ENCODE measurements at regions not wholly inside any gene's neighbourhood (a gene's known extent, or its start where the extent isn't known, plus 50 kb on each side); places are given as distances from the start of the nearest gene placed in this dataset.
A peak's percentile ranks its signal among the peaks of the same experiment; 100 is the strongest.

DNA sequence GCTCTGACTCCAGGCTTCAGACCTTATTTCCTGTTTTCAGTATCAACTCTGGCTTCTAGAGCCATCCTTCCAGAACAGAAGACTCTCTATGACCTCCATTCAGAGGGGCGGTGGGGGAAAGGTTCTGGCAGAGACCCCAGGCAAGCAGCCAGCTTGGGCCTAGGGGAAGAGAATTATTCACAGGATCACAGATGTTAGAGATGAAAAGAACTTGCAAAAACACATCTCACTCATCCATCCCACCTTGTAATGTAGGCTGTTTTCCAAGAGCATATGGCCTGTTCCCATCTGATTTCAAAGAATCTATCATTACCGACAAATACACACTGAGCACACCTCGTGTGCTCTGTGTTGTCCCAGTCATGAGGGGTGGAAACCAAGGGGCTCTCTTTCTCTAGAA lies 131.9 kb downstream of the GRIN2B start:
- DNase-seq (ENCODE audit: low read depth, low spot score), result no peak
- no peak overlapping the region for H3K27ac ChIP-seq

DNA sequence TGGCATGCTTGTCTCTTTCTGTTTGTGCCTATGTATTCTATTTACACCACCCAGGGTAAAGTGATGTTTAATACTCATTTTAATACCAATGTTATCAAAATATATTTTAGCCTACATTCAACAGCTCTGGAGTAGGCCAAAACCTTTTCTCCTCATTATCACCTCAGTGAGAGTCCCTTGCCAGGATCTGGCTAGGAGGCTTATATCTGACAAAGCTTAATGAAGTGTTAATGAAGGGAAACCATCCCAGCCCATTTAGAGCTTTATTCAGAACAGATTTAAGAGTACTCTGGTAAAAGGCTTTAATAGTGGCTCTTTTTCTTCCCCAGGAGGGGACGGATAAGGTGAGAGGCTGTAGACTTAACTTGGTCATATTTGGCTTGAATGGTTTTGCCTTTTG lies 137.6 kb downstream of the GRIN2B start:
- no peak for DNase-seq (ENCODE audit: low read depth, low spot score)
- H3K27ac ChIP-seq, result no peak overlapping the region

DNA sequence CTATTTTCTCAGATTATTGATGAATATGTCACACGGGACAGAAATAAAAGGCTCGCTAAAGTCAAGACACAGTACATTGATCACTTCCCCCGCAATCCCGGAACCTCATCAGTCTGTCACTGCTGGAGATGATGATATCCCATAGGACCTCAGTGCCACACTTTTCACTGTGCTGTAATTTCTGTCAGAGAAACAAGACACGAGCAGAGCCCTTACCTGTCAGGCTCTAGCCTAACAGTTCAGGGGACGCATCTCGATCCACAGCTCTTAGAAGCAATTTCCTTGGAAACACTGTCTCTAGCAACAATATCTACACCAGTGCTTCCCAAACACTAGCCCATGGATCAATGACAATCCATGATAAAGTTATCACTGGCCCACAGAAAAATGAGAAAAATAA lies 140.0 kb downstream of the GRIN2B start:
- no peak overlapping the region for H3K27ac ChIP-seq
- DNase-seq (ENCODE audit: low read depth, low spot score), result no peak

DNA sequence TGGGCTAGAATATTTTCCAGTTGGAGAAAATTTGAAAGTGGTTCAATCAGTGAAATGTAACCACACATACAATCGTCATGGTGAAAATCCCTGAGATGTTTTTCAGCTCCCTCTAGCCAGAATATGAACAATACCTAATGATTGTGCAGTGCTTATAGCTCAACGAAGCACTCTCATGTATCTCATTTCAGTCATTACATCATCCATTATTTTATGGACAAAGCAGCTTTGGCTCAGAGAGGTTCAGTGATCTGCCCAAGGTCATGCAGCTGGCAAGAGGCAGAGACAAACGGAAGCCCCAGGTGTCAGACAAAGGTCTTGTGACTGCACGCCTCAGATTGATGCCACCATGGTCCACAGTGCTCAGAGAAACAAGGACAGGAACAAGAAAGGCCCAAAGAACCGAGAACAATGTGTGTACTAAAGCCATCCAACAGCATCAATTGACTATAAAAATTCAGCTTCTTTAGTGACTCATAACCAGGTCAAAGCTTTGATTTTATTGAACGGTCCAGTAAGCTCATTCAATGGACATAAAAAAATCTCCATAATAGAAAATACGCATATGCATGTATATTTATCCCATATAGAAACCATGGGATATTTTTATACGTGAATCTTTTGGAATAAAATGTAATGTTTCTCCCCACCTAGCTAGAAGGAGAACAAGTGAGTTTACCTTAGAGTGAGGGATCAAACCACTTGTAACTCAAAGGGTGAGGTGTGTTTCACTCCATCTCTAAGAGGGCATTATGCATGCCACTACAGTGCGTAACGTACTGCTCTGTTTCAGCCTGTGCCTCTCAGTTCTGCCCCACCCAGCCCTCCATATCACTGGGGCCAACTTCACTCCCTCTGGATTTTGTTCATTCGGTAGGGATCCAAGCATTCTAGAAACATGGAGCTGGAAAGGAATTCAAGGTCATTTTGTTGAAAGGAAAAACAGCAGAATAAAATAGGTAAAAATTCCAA lies 141.8 kb downstream of the GRIN2B start:
- H3K27ac ChIP-seq, result no peak overlapping the region
- no peak for DNase-seq (ENCODE audit: low read depth, low spot score)

DNA sequence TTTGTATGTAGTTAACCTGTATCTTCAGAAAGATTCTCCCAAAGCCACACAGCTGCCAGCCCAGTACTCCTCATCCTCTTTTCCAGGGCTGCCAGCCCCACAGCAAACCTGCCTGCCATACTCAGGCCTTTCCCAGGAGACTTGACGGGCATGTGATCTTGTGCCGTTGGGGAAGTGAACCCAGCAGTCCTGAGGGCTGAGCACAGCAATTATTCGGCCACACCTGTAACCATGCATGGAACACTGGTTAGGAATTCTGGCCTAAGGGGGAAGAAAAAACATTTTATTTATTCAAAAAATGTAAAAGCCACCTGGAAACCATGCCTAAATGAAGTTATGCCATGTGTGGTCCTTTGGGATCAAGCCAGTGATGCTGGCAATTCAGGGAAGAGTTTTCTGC lies 145.3 kb downstream of the GRIN2B start:
- no peak for DNase-seq (ENCODE audit: low read depth, low spot score)
- no peak overlapping the region for H3K27ac ChIP-seq

DNA sequence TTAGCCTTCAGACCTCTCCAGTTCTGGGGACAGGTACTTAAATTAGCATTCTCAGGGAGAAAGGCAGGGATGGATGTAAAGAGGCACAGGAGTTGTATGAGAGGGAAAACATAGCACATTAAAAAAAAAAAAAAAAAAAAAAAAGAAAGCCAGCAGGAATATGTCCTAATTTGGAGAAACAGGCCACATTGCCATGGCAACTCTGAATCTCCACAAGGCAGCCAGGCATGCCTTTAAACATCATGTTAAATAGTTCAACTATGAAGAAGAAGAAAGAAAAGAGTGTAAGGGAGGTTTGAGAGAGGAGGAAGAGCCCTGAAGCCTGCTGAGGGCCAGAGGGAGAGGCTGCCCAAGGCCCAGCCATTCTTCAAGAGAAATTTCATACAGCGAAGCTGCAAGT lies 145.8 kb downstream of the GRIN2B start:
- no peak for DNase-seq (ENCODE audit: low read depth, low spot score)
- H3K27ac ChIP-seq, result no peak overlapping the region

DNA sequence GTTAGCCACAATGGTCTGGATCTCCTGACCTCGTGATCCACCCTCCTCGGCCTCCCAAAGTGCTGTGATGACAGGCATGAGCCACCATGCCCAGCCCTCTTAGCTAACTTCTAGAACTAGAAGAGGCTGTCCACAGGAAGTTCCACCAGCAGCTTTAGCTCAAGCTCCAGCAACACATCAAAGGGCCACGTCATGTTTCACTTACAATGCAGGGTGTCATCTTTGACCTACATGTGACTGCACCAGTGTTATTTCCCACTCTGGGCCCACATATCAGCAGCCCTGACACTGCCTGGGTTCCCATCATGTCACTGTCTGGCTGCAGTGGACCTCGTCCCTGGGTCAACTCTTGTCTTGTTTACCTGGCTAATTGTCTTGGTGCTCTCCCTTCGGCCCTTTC lies 147.2 kb downstream of the GRIN2B start:
- H3K27ac ChIP-seq, result no peak overlapping the region
- no peak for DNase-seq (ENCODE audit: low read depth, low spot score)

DNA sequence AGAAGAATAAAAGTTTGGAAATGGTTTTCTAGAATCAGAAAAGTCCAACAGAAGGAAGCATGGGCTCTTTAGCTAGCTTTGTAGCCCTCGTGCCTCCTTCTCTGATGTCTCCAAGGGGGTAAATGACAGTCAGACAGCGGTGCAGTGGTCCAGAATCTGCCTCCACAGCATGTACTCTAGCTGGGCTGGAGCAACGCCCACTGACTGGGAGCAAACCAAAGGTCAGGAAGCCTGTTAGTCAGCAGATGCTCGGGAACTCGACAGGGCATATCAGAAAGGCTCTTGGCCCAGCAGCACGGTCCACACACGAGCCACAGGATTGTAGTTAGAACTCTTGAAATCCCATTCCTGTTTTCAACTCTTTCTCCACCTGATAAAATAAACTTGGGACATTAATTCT lies 164.3 kb downstream of the GRIN2B start:
- no peak overlapping the region for H3K27ac ChIP-seq

DNA sequence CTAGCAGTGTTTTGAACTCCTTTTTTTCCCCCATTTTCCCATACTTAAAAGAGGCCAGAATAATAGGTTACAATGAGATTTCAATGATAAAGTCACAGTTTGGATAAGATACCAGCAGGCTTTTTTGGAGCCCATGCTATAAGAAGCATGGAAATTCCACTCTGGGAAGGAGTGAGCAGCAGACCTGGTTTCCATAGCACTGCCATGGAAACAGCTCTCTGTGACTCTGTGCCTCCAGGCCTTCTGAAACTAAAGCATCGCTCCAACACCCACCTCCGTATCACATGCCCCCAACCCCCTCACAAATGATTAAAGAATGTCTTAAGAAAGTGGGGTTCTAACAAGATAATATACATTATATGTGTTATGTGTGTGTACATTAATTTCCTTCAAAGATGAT lies 165.0 kb downstream of the GRIN2B start:
- DNase-seq (ENCODE audit: low read depth, low spot score), result no peak
- no peak overlapping the region for H3K27ac ChIP-seq

More for the DNA sequence above, 164.3 kb downstream of the GRIN2B start:
- DNase-seq (ENCODE audit: low read depth, low spot score), result no peak

DNA sequence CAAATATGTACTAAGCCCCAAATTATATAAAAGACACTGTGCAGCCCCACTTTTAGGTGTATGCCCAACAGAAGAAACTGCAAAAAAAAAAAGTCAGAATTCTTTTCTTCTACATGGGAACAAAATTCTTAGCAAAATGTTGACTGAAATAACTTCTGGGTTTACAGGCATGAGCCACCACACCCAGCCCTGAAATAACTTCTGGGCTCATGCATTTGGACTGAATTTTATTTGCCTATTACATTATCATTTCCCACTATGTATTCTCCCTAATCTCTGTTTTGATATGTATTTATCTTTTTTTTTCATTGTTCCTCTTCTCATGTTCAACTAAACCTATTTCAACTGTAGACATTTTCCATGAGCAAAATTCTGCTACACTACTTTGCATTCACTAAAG lies 169.2 kb downstream of the GRIN2B start:
- no peak overlapping the region for H3K27ac ChIP-seq
- no peak for DNase-seq (ENCODE audit: low read depth, low spot score)

DNA sequence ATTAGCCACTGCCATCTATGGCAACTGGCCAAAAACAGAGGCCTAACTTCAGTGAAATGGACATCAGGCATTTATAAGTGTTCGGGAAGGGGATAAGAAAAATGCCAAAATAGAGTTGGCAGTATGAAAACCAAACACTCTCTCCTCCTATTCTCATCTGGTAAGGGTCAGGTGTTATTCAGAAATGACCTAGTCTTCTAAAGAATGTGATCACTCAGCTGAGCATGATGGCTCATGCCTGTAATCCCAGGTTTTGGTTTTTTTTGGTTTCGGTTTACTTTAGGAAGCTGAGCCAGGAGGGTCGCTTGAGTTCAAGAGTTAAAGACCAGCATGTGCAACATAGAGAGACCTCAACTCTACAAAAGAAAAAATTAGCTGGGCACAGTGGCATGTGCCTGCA lies 170.3 kb downstream of the GRIN2B start:
- peak overlapping the region; percentile 30 for H3K27ac ChIP-seq
- DNase-seq (ENCODE audit: low read depth, low spot score), result peak; percentile 54

DNA sequence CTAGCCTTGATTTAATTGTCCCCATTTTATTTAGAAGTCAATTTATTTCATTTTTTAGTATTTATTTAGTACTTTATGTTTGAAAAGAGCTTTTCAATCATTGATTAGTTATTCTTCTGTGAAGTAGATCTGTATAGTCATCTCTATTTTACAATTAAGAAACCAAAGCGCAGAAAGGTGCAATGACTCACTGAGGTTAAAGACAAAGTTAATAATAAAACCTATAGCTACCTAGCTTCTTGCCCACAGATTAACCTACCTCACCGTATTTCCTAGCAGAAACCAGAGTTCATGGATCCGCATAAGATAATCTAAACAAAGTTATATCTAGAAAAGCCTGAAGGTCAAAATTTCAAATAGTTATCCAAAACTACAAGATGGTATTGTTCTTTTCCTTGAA lies 176.4 kb downstream of the GRIN2B start:
- no peak overlapping the region for H3K27ac ChIP-seq
- no peak for DNase-seq (ENCODE audit: low read depth, low spot score)

DNA sequence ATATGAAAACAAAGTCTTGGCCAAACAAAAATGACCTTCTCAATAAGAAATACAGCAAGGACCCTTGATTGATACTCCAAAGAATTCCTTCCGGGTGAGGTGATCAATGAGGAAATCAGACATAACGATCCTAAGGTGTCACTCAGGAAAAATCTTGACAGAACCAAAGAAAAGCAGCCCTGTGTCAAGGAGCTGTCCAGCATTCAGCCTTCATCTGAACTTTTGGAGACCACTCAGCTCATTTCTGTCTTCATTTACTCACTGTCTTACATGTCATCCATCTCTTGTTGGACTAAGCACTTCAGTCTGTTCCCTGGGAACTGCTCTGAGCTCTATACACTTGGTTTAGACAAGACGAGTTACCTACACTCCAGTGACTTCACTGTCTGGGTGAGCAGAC lies 179.9 kb downstream of the GRIN2B start:
- no peak for DNase-seq (ENCODE audit: low read depth, low spot score)
- H3K27ac ChIP-seq, result no peak overlapping the region

DNA sequence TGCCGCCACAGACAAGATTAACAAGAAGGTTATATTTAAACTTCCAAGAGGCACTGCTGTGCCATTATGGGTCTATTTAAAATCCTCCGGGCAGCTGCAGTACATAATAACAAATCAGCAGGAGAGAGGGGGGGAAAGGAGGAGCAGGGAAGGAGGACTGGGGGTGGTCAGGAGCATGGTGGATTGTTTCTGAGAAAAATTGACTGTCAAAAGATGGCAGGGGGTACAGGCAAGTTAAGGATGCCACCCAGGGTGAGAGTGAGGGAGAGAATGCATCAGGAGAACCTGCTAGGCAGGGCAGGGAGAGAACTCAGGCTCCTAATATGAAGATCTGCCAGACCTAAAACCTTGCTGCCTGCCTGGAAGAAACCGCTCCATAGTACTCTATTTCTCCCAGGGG lies 181.8 kb downstream of the GRIN2B start:
- DNase-seq (ENCODE audit: low read depth, low spot score), result no peak
- no peak overlapping the region for H3K27ac ChIP-seq

DNA sequence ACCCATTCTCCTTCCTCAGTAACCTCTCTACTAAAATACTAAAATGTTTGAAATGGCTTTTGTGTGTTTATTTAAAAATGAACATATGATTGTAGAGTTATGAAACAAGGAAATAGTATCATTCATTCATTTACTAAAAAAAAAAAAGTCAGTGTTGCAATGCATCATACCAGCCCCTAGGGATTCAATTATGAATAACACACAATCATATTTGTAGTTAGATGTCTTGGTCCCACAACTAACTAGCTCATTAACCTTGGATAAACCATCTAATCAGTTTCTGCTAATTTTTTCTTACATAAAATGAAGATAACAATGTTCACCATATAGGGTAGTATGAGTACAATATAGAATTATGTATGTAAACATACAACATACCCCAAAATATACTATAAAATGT lies 183.2 kb downstream of the GRIN2B start:
- no peak for DNase-seq (ENCODE audit: low read depth, low spot score)
- no peak overlapping the region for H3K27ac ChIP-seq

DNA sequence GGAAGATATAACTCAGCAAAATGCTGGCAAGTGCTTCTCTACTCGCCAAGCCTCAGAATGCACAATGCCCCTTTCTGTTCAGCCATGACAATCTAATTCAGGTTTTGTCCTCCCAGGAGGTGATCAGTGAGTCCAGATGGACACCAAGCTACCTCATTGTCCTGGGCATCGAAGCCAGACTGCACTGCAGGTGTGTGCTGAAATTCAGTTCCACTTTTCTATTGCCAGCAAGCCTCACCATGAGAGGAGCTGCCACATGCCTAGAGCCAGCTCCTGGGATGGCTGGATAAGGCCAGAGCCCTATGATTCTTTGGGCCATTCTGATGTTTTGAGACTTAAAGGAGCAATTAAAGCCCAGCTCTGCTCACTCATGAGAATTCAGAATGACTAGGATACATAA lies 186.7 kb downstream of the GRIN2B start:
- DNase-seq (ENCODE audit: low read depth, low spot score), result no peak
- H3K27ac ChIP-seq, result no peak overlapping the region

DNA sequence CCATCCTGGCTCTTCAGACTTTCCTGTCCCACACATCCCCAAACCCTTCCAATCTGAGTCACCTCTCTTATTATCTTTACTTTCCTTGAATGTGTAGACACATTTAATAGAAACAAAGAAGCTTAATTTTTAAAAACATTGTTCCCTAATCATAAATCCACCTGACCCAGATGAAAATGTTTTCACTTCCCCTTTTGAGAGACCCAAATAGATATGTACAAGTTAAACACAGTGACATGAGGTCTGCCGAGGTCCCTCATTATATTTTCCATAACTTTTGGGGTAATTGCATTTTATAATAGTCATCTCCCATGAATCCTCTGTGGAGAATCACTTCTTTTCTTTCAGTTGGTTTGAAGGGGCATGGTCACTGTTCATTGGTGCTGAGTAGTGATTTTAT lies 191.1 kb downstream of the GRIN2B start:
- DNase-seq (ENCODE audit: low read depth, low spot score), result no peak
- H3K27ac ChIP-seq, result no peak overlapping the region

DNA sequence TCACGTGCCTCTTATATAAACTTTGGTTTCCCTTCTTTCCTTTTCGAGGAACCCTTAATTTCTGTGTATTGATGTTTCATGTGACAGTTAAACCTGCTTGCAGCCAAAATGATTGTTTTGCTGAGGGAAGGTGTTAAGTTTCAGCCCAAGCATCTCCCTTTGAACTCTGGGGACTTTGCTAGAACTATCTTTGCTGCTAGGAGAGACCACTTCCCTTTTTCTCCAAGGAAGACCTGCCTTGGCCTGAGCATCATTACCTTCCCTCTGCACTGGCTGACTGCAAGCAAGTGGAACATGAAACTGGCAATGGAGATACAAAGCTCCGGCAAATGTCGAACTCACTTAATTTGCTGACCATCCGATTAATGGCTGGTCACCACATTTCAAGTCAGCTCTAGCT lies 192.8 kb downstream of the GRIN2B start:
- H3K27ac ChIP-seq, result no peak overlapping the region
- no peak for DNase-seq (ENCODE audit: low read depth, low spot score)

DNA sequence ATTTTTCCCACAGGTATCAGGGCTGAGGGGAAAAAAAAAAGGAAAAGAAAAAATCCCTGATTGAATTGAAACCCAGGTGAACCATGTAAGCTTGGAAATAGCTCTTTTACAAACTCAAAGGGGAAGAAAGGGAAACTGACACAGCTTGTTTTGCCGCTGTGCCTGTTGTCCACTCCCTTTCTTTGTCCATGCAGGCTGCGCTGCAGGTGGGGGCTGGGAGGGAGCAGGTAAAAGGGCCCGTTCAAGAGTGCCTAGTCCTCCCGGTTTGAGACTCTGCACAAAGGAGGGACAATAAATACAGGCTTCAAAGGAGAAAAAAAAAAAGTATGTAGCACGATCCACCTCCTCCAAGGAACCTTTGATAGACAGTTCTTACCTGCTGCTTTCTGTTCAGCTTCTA lies 194.8 kb downstream of the GRIN2B start:
- no peak overlapping the region for H3K27ac ChIP-seq
- no peak for DNase-seq (ENCODE audit: low read depth, low spot score)

DNA sequence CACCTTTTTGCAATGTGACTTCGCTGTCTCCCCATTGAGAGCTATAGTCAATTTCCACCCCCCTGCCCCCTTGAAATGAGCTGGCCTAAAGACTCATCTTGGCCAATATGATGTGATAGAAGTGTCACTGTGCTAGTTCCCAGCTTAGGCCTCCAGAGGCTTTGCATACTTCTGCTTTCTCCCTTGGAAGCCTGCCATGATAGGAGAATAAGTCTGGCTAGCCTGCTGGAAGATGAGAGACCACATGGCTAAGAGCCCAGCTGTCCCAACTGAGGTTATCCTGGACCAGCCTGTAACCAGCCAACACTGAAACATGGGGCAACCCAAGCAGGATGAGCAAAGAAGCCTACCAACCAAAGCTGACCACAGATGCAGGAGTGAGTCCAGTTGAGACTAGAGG lies 196.9 kb downstream of the GRIN2B start:
- H3K27ac ChIP-seq, result no peak overlapping the region
- DNase-seq (ENCODE audit: low read depth, low spot score), result no peak

DNA sequence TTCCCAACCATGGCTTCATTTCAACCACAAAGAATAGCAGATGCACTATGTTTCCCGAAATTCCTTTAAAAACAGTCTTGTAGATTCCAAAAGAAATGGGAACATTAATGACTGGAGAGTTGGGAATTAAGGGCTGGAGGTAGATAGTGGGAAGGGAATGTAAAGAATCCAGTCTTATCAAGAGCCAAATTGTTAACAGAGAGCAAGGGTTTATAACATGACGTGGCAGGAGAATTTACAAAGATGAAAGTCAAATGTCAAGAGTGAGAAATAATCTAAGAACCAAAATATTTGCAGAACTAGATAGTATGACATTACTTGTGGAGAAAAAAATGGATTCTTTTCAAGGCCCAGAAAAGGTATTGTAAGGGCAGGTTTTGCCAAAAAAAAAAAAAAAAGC lies 200.9 kb downstream of the GRIN2B start:
- no peak for DNase-seq (ENCODE audit: low read depth, low spot score)
- no peak overlapping the region for H3K27ac ChIP-seq

DNA sequence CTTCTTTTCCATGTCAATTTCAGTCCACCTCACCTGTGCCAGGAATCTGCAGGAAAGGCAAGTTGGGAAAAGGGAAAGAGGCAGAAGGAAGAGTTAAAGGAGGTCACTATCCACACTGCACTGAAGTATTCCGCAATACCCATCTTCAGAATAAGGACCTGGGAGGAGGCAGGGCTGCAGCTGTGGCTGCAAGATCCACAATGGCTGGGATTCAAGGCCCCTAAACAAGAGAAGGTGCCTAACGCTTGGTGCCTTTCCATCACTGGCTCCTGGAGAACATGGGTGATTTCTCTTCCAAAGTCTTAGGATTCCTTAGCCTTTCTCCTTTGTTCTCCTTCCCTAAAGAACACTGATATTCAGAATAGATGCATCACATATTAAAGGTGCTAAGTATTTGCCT lies 204.0 kb downstream of the GRIN2B start:
- no peak for DNase-seq (ENCODE audit: low read depth, low spot score)
- no peak overlapping the region for H3K27ac ChIP-seq

Data from epithelial cell of prostate (primary cell).